ENCODE measurements at regions not wholly inside any gene's neighbourhood (a gene's known extent, or its start where the extent isn't known, plus 50 kb on each side); places are given as distances from the start of the nearest gene placed in this dataset.

DNA sequence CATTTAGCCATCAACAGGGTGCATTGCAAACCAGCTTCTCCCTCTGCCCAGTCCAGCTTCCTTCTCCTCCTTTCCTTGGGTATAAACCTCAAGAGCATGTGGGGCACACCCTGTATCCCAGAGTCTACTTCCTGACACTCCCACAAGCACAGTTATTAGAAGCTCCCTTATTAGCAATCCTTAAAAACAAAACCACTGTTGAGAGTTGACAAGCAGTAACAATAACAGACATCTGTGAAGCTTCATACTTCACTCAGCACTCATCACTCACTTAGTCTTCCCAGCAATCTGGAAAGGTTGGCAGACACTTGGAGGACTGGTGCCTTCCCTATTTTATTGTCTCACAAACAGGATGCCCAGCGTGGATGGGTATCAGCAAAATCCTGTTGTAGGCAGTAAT, 155.5 kb upstream of the PROK2 start:
- no peak overlapping the region for H2BK20ac ChIP-seq (ENCODE audit: low read length)
- peaks cover 0 to 1% (median 0%) of the 10 kb centered on the region in 4 experiments; a peak in 1 of 7 replicates for H3K27me3 ChIP-seq (replicated peaks in 1 of 4; ENCODE audit: control insufficient read depth in 3 of 4, extremely low read depth in 1 of 4, insufficient read depth in 3 of 4, low read length in 3 of 4)
- H3K36me3 ChIP-seq (ENCODE audit: control insufficient read depth in 2 of 4, insufficient read depth in 4 of 4, low read length in 3 of 4), result no peaks in the 10 kb centered on the region
- no peaks in the 10 kb centered on the region for H3K23me2 ChIP-seq (ENCODE audit: low read depth, low read length)
- H2AFZ ChIP-seq (ENCODE audit: low read length), result no peak overlapping the region
- H2BK12ac ChIP-seq (ENCODE audit: low read depth, low read length), result no peak overlapping the region
- H3K9me3 ChIP-seq (ENCODE audit: insufficient read depth in 2 of 2, low read depth in 1 of 2, low read length in 1 of 2), result no peaks in the 10 kb centered on the region
- WGBS, 2 experiments (ENCODE audit: extremely low coverage in 1 of 2, insufficient coverage in 1 of 2, insufficient read length in 1 of 2, insufficient replicate concordance in 2 of 2, low coverage in 1 of 2, low lambda C conversion rate in 2 of 2, missing lambda C conversion rate in 1 of 2), result 79% methylated on average over 1 of the region's 1 CpG; no CpG with 5 or more reads in 1 of the 2 experiments
- H3K4me3 ChIP-seq (ENCODE audit: extremely low read depth in 1 of 4, insufficient read depth in 2 of 4, low read depth in 3 of 4, low read length in 4 of 4), result no peak overlapping the region
- no peaks in the 10 kb centered on the region for H3K79me2 ChIP-seq (ENCODE audit: control insufficient read depth in 1 of 2, insufficient read depth in 2 of 2, low read length in 2 of 2)
- no peak overlapping the region for H3K23ac ChIP-seq (ENCODE audit: insufficient read length)
- peaks cover 0 to 3% (median 1%) of the 10 kb centered on the region in 4 experiments; a peak in 1 of 7 replicates for H3K4me1 ChIP-seq (replicated peaks in 1 of 4; ENCODE audit: control insufficient read depth in 3 of 4, insufficient read depth in 4 of 4, low read length in 3 of 4)
- no peak overlapping the region for H2AK5ac ChIP-seq (ENCODE audit: low read depth, low read length)
- CTCF ChIA-PET (ENCODE audit: partially characterized antibody), result interaction anchor here (1.4 to 10.6 kb wide), 6 partner anchors 10 to 60 kb away, joined by 3 to 71 read pairs (median 17); no protein-coding TSS in a partner anchor
- no peak overlapping the region for H3K27ac ChIP-seq (ENCODE audit: low read depth, low read length)
- no peak overlapping the region for H4K5ac ChIP-seq (ENCODE audit: insufficient read length, low read depth, low read length)
- FAIRE-seq (no peak), DNase-seq (ENCODE audit: low read depth in 1 of 2, low spot score in 2 of 2) (no peak)
- H3K4ac ChIP-seq (replicated peaks; ENCODE audit: insufficient read length, low read depth, low read length), result no peak overlapping the region
- no peak overlapping the region for H2BK5ac ChIP-seq (ENCODE audit: low read depth, low read length)
- H3K14ac ChIP-seq (ENCODE audit: insufficient read length), result no peak overlapping the region
- no peaks in the 10 kb centered on the region for H3K79me1 ChIP-seq (ENCODE audit: low read depth, low read length)
- no peak overlapping the region for H3K56ac ChIP-seq (replicated peaks; ENCODE audit: insufficient read length, low read depth, low read length)
- POLR2A ChIA-PET (ENCODE audit: partially characterized antibody), result interaction anchor here (0.5 kb wide), 1 partner anchor 54 kb away, joined by 4 read pairs; no protein-coding TSS in a partner anchor
- no peak overlapping the region for H3K18ac ChIP-seq (ENCODE audit: extremely low read depth, low read length)
- no peak overlapping the region for H4K91ac ChIP-seq (replicated peaks; ENCODE audit: insufficient read length, low read length)
- TF ChIP-seq KDM4A (IDR thresholded peaks at IDR 0.05; ENCODE audit: low read depth, low read length, severe bottlenecking) (no peak), PHF8 (conservative IDR thresholded peaks at IDR 0.05; ENCODE audit: low read depth, low read length) (no peak), RXRA (IDR thresholded peaks at IDR 0.05; ENCODE audit: insufficient read depth, low read depth, low read length) (no peak), MAFK (IDR thresholded peaks at IDR 0.05; ENCODE audit: low read depth, low read length) (no peak), YY1 (IDR thresholded peaks at IDR 0.05; ENCODE audit: low read depth, low read length) (no peak), POLR2AphosphoS5 (IDR thresholded peaks at IDR 0.05; ENCODE audit: low read depth, low read length) (no peak), HDAC2 (IDR thresholded peaks at IDR 0.05; ENCODE audit: borderline replicate concordance in 1 of 2, low read depth in 2 of 2, low read length in 2 of 2) (no peak), POU5F1 (IDR thresholded peaks at IDR 0.05; ENCODE audit: low read depth, low read length) (no peak)
- TF ChIP-seq, protein P1, sequence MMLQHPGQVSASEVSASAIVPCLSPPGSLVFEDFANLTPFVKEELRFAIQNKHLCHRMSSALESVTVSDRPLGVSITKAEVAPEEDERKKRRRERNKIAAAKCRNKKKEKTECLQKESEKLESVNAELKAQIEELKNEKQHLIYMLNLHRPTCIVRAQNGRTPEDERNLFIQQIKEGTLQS (IDR thresholded peaks at IDR 0.05; ENCODE audit: insufficient read depth, low read depth, low read length), result no peak
- H2BK15ac ChIP-seq (ENCODE audit: low read length), result no peak overlapping the region
- no peak overlapping the region for H3K9ac ChIP-seq (replicated peaks in 1 of 4; ENCODE audit: extremely low read depth in 1 of 4, low read depth in 3 of 4, low read length in 3 of 4)
- H4K20me1 ChIP-seq (replicated peaks in 1 of 2; ENCODE audit: control insufficient read depth in 1 of 2, insufficient read depth in 2 of 2, low read length in 2 of 2), result no peaks in the 10 kb centered on the region
- no peak overlapping the region for H3K4me2 ChIP-seq (ENCODE audit: insufficient read depth in 1 of 2, low read depth in 2 of 2, low read length in 2 of 2)
- no peak overlapping the region for H2BK120ac ChIP-seq (replicated peaks; ENCODE audit: low read depth, low read length)
- H4K8ac ChIP-seq (ENCODE audit: extremely low read depth, insufficient read depth, low read length), result no peak overlapping the region

Measured in H1 (cell line).